Cardiac muscle cell (in vitro differentiated cells and primary cell): ENCODE measurements at regions not wholly inside any gene's neighbourhood (a gene's known extent, or its start where the extent isn't known, plus 50 kb on each side); places are given as distances from the start of the nearest gene placed in this dataset.

ENCODE experiments used
- DNase-seq, 2 donors: peaks; one replicate each; pipeline versions ENCODE4 v3.0.0 to v3.0.0-alpha.2; 2010 to 2017; ENCODE audit warnings: low read depth in 1 of 2, low spot score in 1 of 2
- H3K27ac ChIP-seq: fragments of 200-600 bp; sonication (generic); 2 replicates; pipeline ENCODE4 v1.5.1; 2016
- H3K27me3 ChIP-seq: fragments of 200-600 bp; sonication (generic); 2 replicates; pipeline ENCODE4 v1.6.0; 2016; ENCODE audit warnings: control low read depth
- H3K36me3 ChIP-seq: fragments of 200-600 bp; sonication (generic); 2 replicates; pipeline ENCODE4 v1.5.1; 2016; ENCODE audit warnings: control low read depth
- H3K4me1 ChIP-seq: fragments of 200-600 bp; sonication (generic); 2 replicates; pipeline ENCODE4 v1.8.1; 2017; ENCODE audit warnings: low read depth, mild to moderate bottlenecking, mixed run types
- H3K4me3 ChIP-seq: fragments of 200-600 bp; sonication (generic); 2 replicates; pipeline ENCODE4 v1.5.1; 2016; ENCODE audit warnings: mild to moderate bottlenecking
- H3K9me3 ChIP-seq: fragments of 200-600 bp; sonication (generic); 2 replicates; pipeline ENCODE4 v1.5.1; 2017; ENCODE audit warnings: low read depth, mild to moderate bottlenecking, control low read depth
- TF ChIP-seq, protein P1 (sequence below): IDR thresholded peaks from 2 replicates; pipeline ENCODE4 v1.5.1; 2012; ENCODE audit warnings: low read depth, mild to moderate bottlenecking, low read length

DNA sequence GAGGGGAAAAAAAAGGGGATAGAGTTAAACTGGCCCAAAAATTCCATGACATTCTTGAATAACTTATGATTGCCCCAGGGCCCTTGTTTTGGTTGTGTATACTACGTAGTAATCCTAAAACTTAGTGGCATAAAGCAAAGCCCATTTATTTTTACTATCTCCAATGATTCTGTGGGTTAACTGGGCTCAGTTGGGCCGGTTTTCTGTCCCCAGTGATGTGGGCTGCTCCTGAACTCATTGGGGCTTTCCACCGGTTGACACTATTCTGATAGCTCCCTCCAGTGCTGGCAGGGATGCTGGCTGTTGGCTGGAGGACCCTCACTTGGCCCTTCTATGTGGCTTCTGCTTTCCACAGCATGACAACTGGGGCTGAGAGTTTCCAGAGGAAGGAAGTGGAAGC is 60.0 kb upstream of the TGIF1 start:
- H3K36me3 ChIP-seq: no peaks in the 10 kb centered on the region
- H3K4me3 ChIP-seq: no peak overlapping the region
- no peak overlapping the region for H3K27ac ChIP-seq
- TF ChIP-seq, protein P1, sequence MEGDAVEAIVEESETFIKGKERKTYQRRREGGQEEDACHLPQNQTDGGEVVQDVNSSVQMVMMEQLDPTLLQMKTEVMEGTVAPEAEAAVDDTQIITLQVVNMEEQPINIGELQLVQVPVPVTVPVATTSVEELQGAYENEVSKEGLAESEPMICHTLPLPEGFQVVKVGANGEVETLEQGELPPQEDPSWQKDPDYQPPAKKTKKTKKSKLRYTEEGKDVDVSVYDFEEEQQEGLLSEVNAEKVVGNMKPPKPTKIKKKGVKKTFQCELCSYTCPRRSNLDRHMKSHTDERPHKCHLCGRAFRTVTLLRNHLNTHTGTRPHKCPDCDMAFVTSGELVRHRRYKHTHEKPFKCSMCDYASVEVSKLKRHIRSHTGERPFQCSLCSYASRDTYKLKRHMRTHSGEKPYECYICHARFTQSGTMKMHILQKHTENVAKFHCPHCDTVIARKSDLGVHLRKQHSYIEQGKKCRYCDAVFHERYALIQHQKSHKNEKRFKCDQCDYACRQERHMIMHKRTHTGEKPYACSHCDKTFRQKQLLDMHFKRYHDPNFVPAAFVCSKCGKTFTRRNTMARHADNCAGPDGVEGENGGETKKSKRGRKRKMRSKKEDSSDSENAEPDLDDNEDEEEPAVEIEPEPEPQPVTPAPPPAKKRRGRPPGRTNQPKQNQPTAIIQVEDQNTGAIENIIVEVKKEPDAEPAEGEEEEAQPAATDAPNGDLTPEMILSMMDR: no peak
- no peak for DNase-seq
- no peaks in the 10 kb centered on the region for H3K4me1 ChIP-seq
- no peaks in the 10 kb centered on the region for H3K27me3 ChIP-seq
- no peaks in the 10 kb centered on the region for H3K9me3 ChIP-seq

DNA sequence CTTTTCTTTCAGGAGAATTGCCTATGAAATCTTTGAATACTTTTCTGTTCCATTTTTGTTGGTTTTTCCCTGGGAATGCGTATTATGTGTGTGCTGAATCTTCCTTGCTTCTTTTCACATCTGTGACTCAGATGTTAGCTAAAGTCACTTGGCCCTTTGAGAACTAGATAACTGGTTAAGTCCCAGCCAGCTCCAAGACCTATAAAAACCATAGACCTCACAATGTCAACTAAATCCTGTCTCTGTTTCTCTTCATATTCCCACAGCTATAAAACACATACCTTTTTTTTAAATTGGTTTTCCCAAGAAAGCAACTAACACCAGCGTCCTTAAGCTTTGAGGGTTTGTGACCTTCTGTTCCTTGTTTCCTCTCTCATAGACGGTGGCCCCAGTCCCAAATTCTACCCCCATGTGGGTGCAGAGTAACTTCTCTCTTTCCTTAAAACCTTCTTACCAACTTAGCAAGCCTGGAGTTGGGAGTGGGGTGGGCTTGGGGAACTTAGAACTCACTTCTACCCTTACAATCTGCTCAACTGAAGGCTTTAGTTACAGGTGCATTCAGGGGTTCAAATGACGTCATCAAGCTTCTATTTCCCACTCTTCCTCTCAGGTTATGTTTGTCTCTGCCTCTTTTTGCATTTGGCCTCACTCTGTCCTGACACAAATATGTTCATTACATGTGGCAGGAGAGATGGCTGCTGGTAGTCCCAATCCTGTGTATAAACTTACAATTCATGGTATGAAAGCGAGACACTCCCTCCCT is 58.1 kb upstream of the TGIF1 start:
- TF ChIP-seq, protein P1: no peak
- no peak overlapping the region for H3K27ac ChIP-seq
- H3K9me3 ChIP-seq: no peaks in the 10 kb centered on the region
- H3K36me3 ChIP-seq: no peaks in the 10 kb centered on the region
- no peak overlapping the region for H3K4me3 ChIP-seq
- H3K27me3 ChIP-seq: no peaks in the 10 kb centered on the region
- no peaks in the 10 kb centered on the region for H3K4me1 ChIP-seq
- no peak for DNase-seq

DNA sequence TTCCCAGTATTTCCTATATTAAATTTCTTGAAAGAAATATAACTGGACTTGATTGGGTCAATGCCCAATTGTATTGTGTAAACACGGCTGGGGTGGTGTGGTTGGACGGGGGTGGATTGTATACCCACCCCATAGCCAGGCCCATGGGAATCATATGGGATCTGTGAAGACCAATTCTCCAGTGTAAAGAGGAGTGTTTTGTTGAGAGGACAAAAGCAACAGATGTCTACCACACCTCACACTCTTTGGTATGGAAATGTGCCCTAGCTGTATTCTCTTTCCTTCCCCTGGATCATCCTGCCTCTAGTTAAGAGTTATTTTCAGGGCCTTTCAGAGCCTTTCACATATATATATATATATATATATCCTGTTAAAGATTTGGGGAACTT is 57.5 kb upstream of the TGIF1 start:
- TF ChIP-seq, protein P1: no peak
- DNase-seq: no peak
- no peaks in the 10 kb centered on the region for H3K36me3 ChIP-seq
- no peaks in the 10 kb centered on the region for H3K4me1 ChIP-seq
- no peaks in the 10 kb centered on the region for H3K9me3 ChIP-seq
- H3K27me3 ChIP-seq: no peaks in the 10 kb centered on the region
- H3K27ac ChIP-seq: no peak overlapping the region
- H3K4me3 ChIP-seq: no peak overlapping the region

DNA sequence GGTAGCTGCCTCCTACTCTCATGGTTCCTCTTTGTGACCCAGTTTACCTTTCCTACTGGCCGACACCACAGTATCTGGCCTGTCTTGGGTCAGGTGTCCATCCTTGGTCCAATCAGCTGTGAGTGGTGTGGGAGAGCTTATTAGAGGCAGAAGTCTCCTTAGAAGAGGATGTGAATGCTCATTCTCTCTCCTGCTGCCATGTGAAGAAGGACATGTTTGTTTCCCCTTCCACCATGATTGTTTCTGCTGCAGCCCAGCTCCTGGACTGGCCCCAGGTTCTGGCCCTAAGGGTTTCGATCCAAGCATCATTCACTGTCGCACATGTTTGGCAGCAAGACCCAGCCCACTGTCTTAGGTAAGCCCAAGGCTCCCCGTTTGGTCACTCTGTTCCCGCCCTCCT is 55.3 kb upstream of the TGIF1 start:
- Histone ChIP-seq H3K4me1 (no peaks in the 10 kb centered on the region), H3K36me3 (no peaks in the 10 kb centered on the region), H3K27ac (no peak overlapping the region), H3K4me3 (no peak overlapping the region), H3K9me3 (no peaks in the 10 kb centered on the region), H3K27me3 (no peaks in the 10 kb centered on the region)
- no peak for DNase-seq
- TF ChIP-seq, protein P1: no peak

DNA sequence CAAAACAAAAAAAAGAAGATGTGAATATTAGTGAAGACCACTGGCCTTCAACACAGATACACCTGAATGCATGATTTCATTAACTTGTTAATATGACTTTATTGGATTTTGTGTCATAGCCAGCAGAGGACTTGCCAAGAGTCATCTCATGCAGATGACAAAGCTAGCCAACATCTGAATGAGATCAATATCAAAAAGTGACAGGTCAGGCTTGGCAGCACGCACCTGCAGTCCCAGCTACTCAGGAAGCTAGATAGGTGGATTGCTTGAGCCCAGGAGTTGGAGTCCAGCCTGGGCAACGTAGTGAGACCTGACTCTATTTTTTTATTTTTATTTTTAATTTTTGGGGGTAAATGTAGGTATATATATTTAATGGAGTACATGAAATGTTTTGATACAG is 54.5 kb upstream of the TGIF1 start:
- no peaks in the 10 kb centered on the region for H3K4me1 ChIP-seq
- TF ChIP-seq, protein P1: no peak
- DNase-seq: no peak
- H3K9me3 ChIP-seq: no peaks in the 10 kb centered on the region
- no peak overlapping the region for H3K4me3 ChIP-seq
- no peaks in the 10 kb centered on the region for H3K27me3 ChIP-seq
- no peaks in the 10 kb centered on the region for H3K36me3 ChIP-seq
- no peak overlapping the region for H3K27ac ChIP-seq
